Fibroblast of the aortic adventitia (primary cell): ENCODE measurements at regions not wholly inside any gene's neighbourhood (a gene's known extent, or its start where the extent isn't known, plus 50 kb on each side); places are given as distances from the start of the nearest gene placed in this dataset.

Source experiments
- DNase-seq: peaks from one replicate; pipeline ENCODE4 v3.0.0-alpha.2; 2010; ENCODE audit warnings: low read depth
- H3K4me3 ChIP-seq: 2 replicates; pipeline ENCODE4 v1.5.1; 2011; ENCODE audit warnings: low read depth, mild to moderate bottlenecking, control low read depth, low read length, moderate library complexity
- CTCF ChIP-seq: IDR thresholded peaks from 2 replicates; pipeline ENCODE4 v1.5.1; 2011; ENCODE audit warnings: mild to moderate bottlenecking, low read length, control low read depth, inconsistent platforms; ENCODE audit not compliant: insufficient read depth

DNA sequence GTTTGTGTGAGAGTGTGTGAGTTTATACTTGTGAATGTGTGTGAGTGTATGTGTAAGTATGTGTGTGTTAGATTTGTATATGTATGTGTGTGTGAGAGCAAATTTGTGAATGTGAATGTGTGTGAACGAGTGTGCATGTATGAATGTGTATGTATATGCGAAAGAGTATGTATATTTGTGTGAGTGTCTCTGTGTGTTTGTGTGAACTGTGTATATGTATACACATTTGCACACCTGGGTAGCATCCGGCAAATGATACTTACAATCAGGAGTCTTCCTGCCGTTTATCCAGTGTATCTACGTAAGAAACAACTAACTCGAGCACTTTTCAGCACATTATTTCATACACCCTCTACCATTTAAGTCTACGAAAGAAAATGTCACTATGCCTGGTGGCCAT, 487.4 kb downstream of the TNS3 start:
- DNase-seq, result no peak
- no peak for TF ChIP-seq CTCF
- no peak overlapping the region for H3K4me3 ChIP-seq

DNA sequence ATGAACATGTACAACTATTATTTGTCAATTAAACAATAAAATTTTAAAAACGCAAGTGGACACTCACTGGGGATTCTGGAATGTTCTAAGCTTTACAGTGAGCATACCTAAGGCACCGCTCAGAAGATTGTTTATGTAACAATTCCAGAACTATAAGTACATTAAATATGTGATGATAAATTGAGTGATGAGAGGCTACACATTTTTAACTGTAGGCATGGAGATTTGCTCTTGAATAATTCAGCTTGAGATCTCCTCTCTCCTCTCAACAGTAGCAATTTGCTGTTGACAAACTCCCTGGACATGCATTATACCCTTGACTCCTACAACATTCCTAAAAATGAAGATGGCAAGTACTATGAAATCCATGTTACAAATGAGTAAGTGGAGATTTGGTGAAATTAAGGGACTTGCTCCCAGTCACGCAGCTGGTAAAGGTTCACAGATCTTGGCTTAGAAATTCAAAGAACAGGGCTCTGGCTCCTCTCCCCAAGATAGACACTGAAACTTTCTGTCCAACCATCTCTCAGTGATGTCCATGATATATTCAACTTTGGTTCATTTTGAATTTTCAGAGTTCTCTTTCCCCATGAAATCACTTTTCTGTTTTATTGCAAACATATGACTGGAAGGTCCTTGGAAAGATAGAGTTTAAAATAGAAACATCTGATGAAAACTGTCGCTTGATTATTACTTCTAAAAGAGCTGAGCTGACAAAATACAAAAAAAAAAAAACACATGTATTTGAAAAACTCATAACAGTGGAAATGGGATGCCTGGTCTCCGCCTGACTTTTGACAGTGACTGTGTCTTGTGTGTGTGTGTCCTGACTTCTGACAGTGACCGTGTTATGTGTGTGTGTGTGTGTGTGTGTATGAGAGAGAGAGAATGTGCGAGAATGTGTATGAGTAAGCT, 488.3 kb downstream of the TNS3 start:
- H3K4me3 ChIP-seq, result no peak overlapping the region
- DNase-seq, result no peak
- TF ChIP-seq CTCF, result no peak

GRCh38 chr7:47092336-47092735, 489.6 kb downstream of the TNS3 start:
- no peak overlapping the region for H3K4me3 ChIP-seq
- TF ChIP-seq CTCF, result no peak
- DNase-seq, result no peak

DNA sequence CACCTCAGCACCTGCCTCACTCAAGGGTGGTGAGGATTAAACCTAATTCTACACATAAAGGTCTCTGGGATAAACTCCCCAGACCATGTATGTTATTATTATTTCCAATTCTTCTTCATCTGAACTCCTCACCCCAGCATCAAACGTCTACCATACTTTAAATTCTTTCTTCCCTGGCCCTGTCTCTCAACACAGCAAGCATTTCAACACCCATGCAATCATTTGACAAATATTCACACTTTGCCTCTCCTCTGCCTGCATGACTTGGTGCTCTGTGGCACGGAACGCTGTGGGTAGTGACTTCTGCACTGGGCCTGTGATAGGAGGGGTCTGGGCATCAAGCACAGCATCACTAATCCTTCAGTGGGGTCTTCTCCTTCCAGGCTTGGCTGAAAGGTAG, 490.8 kb downstream of the TNS3 start:
- H3K4me3 ChIP-seq, result no peak overlapping the region
- DNase-seq, result peak; percentile 22
- TF ChIP-seq CTCF, result no peak

DNA sequence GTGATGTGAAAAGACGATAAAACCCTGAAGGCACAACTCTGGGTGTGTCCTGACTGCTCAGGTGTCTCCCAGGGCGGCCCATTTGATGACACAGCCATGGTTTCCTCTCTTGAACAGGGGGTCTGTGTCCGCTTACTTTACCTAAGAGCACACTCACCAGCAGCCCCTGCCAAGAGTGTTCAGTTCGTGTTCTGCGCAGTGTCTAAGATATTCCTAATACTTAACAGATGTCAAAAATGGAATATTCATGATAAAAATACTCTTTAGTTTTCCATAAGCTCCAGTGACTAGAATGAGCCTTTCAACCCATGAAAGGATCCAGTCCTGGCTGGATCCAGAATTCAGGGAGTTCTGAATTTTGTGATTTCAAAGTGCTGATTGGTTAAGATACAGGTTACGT, 492.4 kb downstream of the TNS3 start:
- DNase-seq, result no peak
- H3K4me3 ChIP-seq, result no peak overlapping the region
- TF ChIP-seq CTCF, result no peak

DNA sequence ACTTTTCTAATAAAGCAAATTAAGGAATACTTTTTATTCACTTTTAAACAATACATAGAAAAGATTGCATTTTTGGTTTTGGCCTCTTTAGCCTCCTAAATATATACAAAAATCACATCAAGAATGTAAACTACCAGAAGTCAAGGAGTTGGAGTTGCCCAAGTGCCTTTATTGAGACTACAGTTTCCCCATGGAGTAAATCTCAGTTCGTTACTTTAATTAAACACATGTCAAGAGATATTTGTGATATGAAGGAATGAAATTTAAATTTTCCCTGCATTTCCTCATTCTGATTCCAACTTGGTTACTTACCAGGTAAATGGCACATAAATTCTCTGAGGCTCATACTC, 492.9 kb downstream of the TNS3 start:
- no peak overlapping the region for H3K4me3 ChIP-seq
- TF ChIP-seq CTCF, result no peak
- no peak for DNase-seq
